Tibial nerve (tissue), 4 donors: ENCODE measurements at regions not wholly inside any gene's neighbourhood (a gene's known extent, or its start where the extent isn't known, plus 50 kb on each side); places are given as distances from the start of the nearest gene placed in this dataset.

ENCODE experiments used
- EP300 ChIP-seq, 2 donors: sonication (generic); formaldehyde crosslinking; IDR thresholded peaks; one replicate each; pipeline ENCODE4 v1.6.1; 2017; ENCODE audit warnings: antibody characterized with exemption in 2 of 2, mild to moderate bottlenecking in 1 of 2
- POLR2A ChIP-seq, 2 donors: fragments of 450-650 bp; IDR thresholded peaks; one replicate each; pipeline ENCODE4 v1.6.1; 2017; ENCODE audit warnings: antibody characterized with exemption in 2 of 2, mild to moderate bottlenecking in 2 of 2, moderate library complexity in 2 of 2
- TF ChIP-seq, protein P1 (sequence below), 5 experiments: fragments of 200-600 bp in 3 of 5; fragments of 450-650 bp in 2 of 5; sonication (generic) in 3 of 5; IDR thresholded peaks; one replicate each; pipeline ENCODE4 v1.5.1; 2016 to 2019; ENCODE audit warnings: antibody characterized with exemption in 5 of 5, mild to moderate bottlenecking in 3 of 5, moderate library complexity in 2 of 5

DNA sequence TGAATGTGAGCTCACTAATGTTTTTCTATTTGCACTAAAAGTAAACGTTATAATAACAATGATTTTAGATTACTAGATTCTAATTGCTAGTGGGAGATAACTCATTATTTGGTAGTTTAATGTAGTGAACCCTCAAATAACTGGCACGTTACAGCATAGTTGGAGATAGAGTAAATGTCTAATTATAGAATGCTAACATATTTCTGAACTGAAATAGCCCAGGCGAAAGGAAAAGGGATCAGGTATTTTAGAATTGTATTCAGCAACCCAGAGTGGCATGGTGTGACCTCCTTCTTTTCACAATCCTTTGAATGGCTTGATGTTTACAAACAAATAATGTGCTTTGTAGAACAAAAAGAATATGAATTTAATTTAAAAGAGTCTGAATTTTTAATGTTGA is 1221.2 kb downstream of the CDH8 start:
- TF ChIP-seq, protein P1, sequence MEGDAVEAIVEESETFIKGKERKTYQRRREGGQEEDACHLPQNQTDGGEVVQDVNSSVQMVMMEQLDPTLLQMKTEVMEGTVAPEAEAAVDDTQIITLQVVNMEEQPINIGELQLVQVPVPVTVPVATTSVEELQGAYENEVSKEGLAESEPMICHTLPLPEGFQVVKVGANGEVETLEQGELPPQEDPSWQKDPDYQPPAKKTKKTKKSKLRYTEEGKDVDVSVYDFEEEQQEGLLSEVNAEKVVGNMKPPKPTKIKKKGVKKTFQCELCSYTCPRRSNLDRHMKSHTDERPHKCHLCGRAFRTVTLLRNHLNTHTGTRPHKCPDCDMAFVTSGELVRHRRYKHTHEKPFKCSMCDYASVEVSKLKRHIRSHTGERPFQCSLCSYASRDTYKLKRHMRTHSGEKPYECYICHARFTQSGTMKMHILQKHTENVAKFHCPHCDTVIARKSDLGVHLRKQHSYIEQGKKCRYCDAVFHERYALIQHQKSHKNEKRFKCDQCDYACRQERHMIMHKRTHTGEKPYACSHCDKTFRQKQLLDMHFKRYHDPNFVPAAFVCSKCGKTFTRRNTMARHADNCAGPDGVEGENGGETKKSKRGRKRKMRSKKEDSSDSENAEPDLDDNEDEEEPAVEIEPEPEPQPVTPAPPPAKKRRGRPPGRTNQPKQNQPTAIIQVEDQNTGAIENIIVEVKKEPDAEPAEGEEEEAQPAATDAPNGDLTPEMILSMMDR (IDR thresholded peaks at IDR 0.05) = no peak
- TF ChIP-seq POLR2A (IDR thresholded peaks at IDR 0.05) (no peak), EP300 (IDR thresholded peaks at IDR 0.05) (no peak)
